Stimulated activated CD8-positive, alpha-beta memory T cell treated with anti-CD3 and anti-CD28 coated beads, Interleukin-15, amount 100 ng/mL, for 1 hour (primary cell): ENCODE measurements at regions not wholly inside any gene's neighbourhood (a gene's known extent, or its start where the extent isn't known, plus 50 kb on each side); places are given as distances from the start of the nearest gene placed in this dataset.

Source experiments
- DNase-seq: peaks from one replicate; pipeline ENCODE4 v3.0.0-alpha.2; 2020; ENCODE audit warnings: low read depth

GRCh38 chr10:4527281-4527970, 298.6 kb upstream of the AKR1E2 start:
- no peak for DNase-seq

- DNase-seq, result no peak
Observed at GRCh38 chr10:4526311-4526731, 299.7 kb upstream of the AKR1E2 start.

- DNase-seq, result no peak
Observed at GRCh38 chr10:4525103-4525502, 300.9 kb upstream of the AKR1E2 start.

GRCh38 chr10:4522296-4523000, 303.6 kb upstream of the AKR1E2 start:
- DNase-seq, result no peak

- DNase-seq, result no peak
Observed at GRCh38 chr10:4519658-4520402, 306.2 kb upstream of the AKR1E2 start.

- DNase-seq, result no peak
Observed at GRCh38 chr10:4517746-4518145, 308.3 kb upstream of the AKR1E2 start.

GRCh38 chr10:4515721-4516120, 310.3 kb upstream of the AKR1E2 start:
- no peak for DNase-seq

- DNase-seq, result no peak
Observed at GRCh38 chr10:4514445-4515108, 311.4 kb upstream of the AKR1E2 start.

- DNase-seq, result no peak
Observed at GRCh38 chr10:4512671-4513240, 313.3 kb upstream of the AKR1E2 start.

- no peak for DNase-seq
Observed at GRCh38 chr10:4512196-4512595, 313.8 kb upstream of the AKR1E2 start.

- DNase-seq, result no peak
Observed at GRCh38 chr10:4511509-4511908, 314.5 kb upstream of the AKR1E2 start.

- DNase-seq, result no peak
Observed at GRCh38 chr10:4509405-4509804, 316.6 kb upstream of the AKR1E2 start.

GRCh38 chr10:4506095-4506494, 319.9 kb upstream of the AKR1E2 start:
- no peak for DNase-seq

GRCh38 chr10:4504550-4504949, 321.5 kb upstream of the AKR1E2 start:
- DNase-seq, result no peak

GRCh38 chr10:4503076-4503475, 322.9 kb upstream of the AKR1E2 start:
- no peak for DNase-seq

- DNase-seq, result no peak
Observed at GRCh38 chr10:4501306-4501705, 324.7 kb upstream of the AKR1E2 start.

GRCh38 chr10:4498711-4499251, 327.2 kb upstream of the AKR1E2 start:
- DNase-seq, result no peak

- no peak for DNase-seq
Observed at GRCh38 chr10:4494551-4494950, 331.5 kb upstream of the AKR1E2 start.

- DNase-seq, result no peak
Observed at GRCh38 chr10:4492202-4492601, 333.8 kb upstream of the AKR1E2 start.

- DNase-seq, result no peak
Observed at GRCh38 chr10:4488904-4489303, 337.1 kb upstream of the AKR1E2 start.

- no peak for DNase-seq
Observed at GRCh38 chr10:4485636-4486035, 340.4 kb upstream of the AKR1E2 start.

- no peak for DNase-seq
Observed at GRCh38 chr10:4483811-4484210, 342.2 kb upstream of the AKR1E2 start.
